HG03064 (cell line): ENCODE measurements at regions not wholly inside any gene's neighbourhood (a gene's known extent, or its start where the extent isn't known, plus 50 kb on each side); places are given as distances from the start of the nearest gene placed in this dataset.

Source experiments
- ATAC-seq: cut with Tn5 transposase; IDR thresholded peaks from one replicate; pipeline ENCODE4 v1.9.1; 2021; ENCODE audit warnings: low read depth; ENCODE audit not compliant: unreplicated experiment

- no peak for ATAC-seq
Observed at GRCh38 chrX:120819126-120819525, 56.5 kb downstream of the CT47B1 start.

- ATAC-seq = no peak
Observed at GRCh38 chrX:120813982-120814381, 61.7 kb downstream of the CT47B1 start.

- ATAC-seq = no peak
Observed at GRCh38 chrX:120801426-120801825, 74.2 kb downstream of the CT47B1 start.

- no peak for ATAC-seq
Observed at GRCh38 chrX:120797188-120797851, 78.3 kb downstream of the CT47B1 start.

- no peak for ATAC-seq
Observed at GRCh38 chrX:120795301-120795700, 80.4 kb downstream of the CT47B1 start.

GRCh38 chrX:120794525-120794975, 81.1 kb downstream of the CT47B1 start:
- ATAC-seq = no peak

- no peak for ATAC-seq
Observed at GRCh38 chrX:120793098-120793497, 82.6 kb downstream of the CT47B1 start.

GRCh38 chrX:120791013-120791643, 84.5 kb downstream of the CT47B1 start:
- no peak for ATAC-seq

- no peak for ATAC-seq
Observed at GRCh38 chrX:120790552-120790951, 85.1 kb downstream of the CT47B1 start.

- peak; percentile 76 for ATAC-seq
Observed at GRCh38 chrX:120790118-120790517, 85.5 kb downstream of the CT47B1 start.

- no peak for ATAC-seq
Observed at GRCh38 chrX:120781403-120781802, 94.3 kb downstream of the CT47B1 start.

GRCh38 chrX:120775959-120776358, 99.7 kb downstream of the CT47B1 start:
- ATAC-seq = no peak

GRCh38 chrX:120774606-120775005, 101.1 kb downstream of the CT47B1 start:
- no peak for ATAC-seq

GRCh38 chrX:120773801-120774200, 101.9 kb downstream of the CT47B1 start:
- no peak for ATAC-seq

GRCh38 chrX:120769576-120770341, 105.9 kb downstream of the CT47B1 start:
- ATAC-seq = no peak

GRCh38 chrX:120768681-120769080, 107.0 kb downstream of the CT47B1 start:
- no peak for ATAC-seq

- no peak for ATAC-seq
Observed at GRCh38 chrX:120768254-120768653, 107.4 kb downstream of the CT47B1 start.

GRCh38 chrX:120763269-120763668, 112.4 kb downstream of the CT47B1 start:
- no peak for ATAC-seq

- no peak for ATAC-seq
Observed at GRCh38 chrX:120761810-120762209, 113.9 kb downstream of the CT47B1 start.

GRCh38 chrX:120759685-120760084, 116.0 kb downstream of the CT47B1 start:
- ATAC-seq = no peak

- ATAC-seq = no peak
Observed at GRCh38 chrX:120755066-120755846, 120.4 kb downstream of the CT47B1 start.
